Esophagus squamous epithelium (tissue), 4 donors: ENCODE measurements at regions not wholly inside any gene's neighbourhood (a gene's known extent, or its start where the extent isn't known, plus 50 kb on each side); places are given as distances from the start of the nearest gene placed in this dataset.

ENCODE experiments used
- CTCF ChIP-seq, 6 experiments: fragments of 450-650 bp in 4 of 6; fragments of 200-600 bp in 2 of 6; sonication (generic) in 2 of 6; IDR thresholded peaks; one replicate each; pipeline ENCODE4 v1.5.1; 2016 to 2019; ENCODE audit warnings: antibody characterized with exemption in 6 of 6, mild to moderate bottlenecking in 4 of 6, moderate library complexity in 4 of 6
- POLR2A ChIP-seq, 4 donors: fragments of 450-650 bp; IDR thresholded peaks; one replicate each; pipeline ENCODE4 v1.6.1; 2017; ENCODE audit warnings: antibody characterized with exemption in 4 of 4, mild to moderate bottlenecking in 4 of 4, moderate library complexity in 3 of 4

DNA sequence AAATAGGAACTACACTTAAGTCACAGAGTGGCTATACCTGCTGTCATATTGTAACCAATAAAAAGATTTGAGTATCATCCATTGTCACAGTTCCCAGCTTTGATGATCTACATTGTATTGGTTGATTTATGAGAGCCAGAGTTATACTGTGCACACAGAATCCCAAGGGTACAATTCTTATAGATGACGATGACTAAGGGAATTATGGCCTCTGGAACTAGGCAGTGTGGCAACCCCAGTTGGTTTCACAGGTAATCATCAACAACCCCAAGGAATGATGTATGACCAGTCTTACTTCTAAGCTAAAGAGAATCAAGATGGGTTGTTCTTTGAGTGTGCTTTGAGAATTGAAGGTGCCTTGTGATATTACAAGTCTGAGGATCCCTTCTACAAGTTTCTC lies 217.3 kb downstream of the ETAA1 start:
- no peak for TF ChIP-seq CTCF (IDR thresholded peaks at IDR 0.05)
- TF ChIP-seq POLR2A (IDR thresholded peaks at IDR 0.05), result no peak
